Naive thymus-derived CD4-positive, alpha-beta T cell (primary cell): ENCODE measurements at regions not wholly inside any gene's neighbourhood (a gene's known extent, or its start where the extent isn't known, plus 50 kb on each side); places are given as distances from the start of the nearest gene placed in this dataset.
"Not testable (repeated sequence)": the region's sequence is repeated elsewhere in the genome, so short reads cannot be mapped to it uniquely, and the experiment has no call there.

ENCODE experiments used
- ATAC-seq: fragments of 150-1000 bp; cut with Tn5 transposase; 2 replicates; pipeline ENCODE4 v1.10.0; 2021; ENCODE audit warnings: mild to moderate bottlenecking, moderate library complexity
- CTCF ChIA-PET: fragments of 350-600 bp; sonication (Branson Sonifier 250); formaldehyde crosslinking; loops from one replicate; lab custom pipeline; 2021; ENCODE audit warnings: antibody characterized with exemption; lab: Charles Lee
- POLR2A ChIA-PET: fragments of 350-600 bp; sonication (Branson Sonifier 250); formaldehyde crosslinking; loops from one replicate; lab custom pipeline; 2021; ENCODE audit warnings: antibody characterized with exemption, inconsistent platforms; lab: Charles Lee
- DNase-seq, 9 donors: peaks; one replicate each; pipeline versions ENCODE4 v3.0.0 to v3.0.0-alpha.2; 2020 to 2022; ENCODE audit warnings: mixed read lengths in 1 of 9
- H3K27ac ChIP-seq: one replicate; pipeline ENCODE4 v1.7.0; 2013; ENCODE audit warnings: mild to moderate bottlenecking, low read depth, low read length, moderate library complexity
- H3K27me3 ChIP-seq, 2 donors: one replicate each; pipeline ENCODE4 v1.7.0; 2013; ENCODE audit warnings: low read length in 2 of 2, mild to moderate bottlenecking in 2 of 2, moderate library complexity in 2 of 2; ENCODE audit not compliant: control insufficient read depth in 2 of 2, insufficient read depth in 2 of 2
- H3K36me3 ChIP-seq, 3 experiments: 1 replicate in 2 of 3; 2 replicates in 1 of 3; pipeline ENCODE4 v1.7.0; 2013; ENCODE audit warnings: low read length in 3 of 3, mild to moderate bottlenecking in 3 of 3, moderate library complexity in 1 of 3; ENCODE audit not compliant: insufficient read depth in 3 of 3, control insufficient read depth in 2 of 3
- H3K4me1 ChIP-seq, 2 donors: one replicate each; pipeline ENCODE4 v1.7.0; 2013; ENCODE audit warnings: low read length in 2 of 2, mild to moderate bottlenecking in 2 of 2, moderate library complexity in 1 of 2; ENCODE audit not compliant: control insufficient read depth in 2 of 2, insufficient read depth in 2 of 2
- H3K4me3 ChIP-seq: 2 replicates; pipeline ENCODE4 v1.7.0; 2013; ENCODE audit warnings: mild to moderate bottlenecking, low read length
- H3K9me3 ChIP-seq, 3 experiments: 1 replicate in 2 of 3; 2 replicates in 1 of 3; pipeline ENCODE4 v1.7.0; 2013; ENCODE audit warnings: low read length in 3 of 3; ENCODE audit not compliant: control insufficient read depth in 2 of 3
- H3K27ac Mint-ChIP-seq, 9 donors: one replicate each; pipeline ENCODE4 v1.8.0; 2020 to 2022; ENCODE audit warnings: mixed read lengths in 9 of 9, mild to moderate bottlenecking in 8 of 9, moderate library complexity in 5 of 9, inconsistent platforms in 2 of 9
- H3K27me3 Mint-ChIP-seq, 5 donors: one replicate each; pipeline ENCODE4 v1.8.0; 2021 to 2022; ENCODE audit warnings: mixed read lengths in 5 of 5, mild to moderate bottlenecking in 1 of 5
- H3K36me3 Mint-ChIP-seq, 5 donors: one replicate each; pipeline ENCODE4 v1.8.0; 2020 to 2022; ENCODE audit warnings: mixed read lengths in 5 of 5, mild to moderate bottlenecking in 3 of 5, inconsistent platforms in 1 of 5
- H3K4me1 Mint-ChIP-seq, 7 donors: one replicate each; pipeline ENCODE4 v1.8.0; 2020 to 2022; ENCODE audit warnings: mixed read lengths in 7 of 7, mild to moderate bottlenecking in 3 of 7, inconsistent platforms in 1 of 7
- H3K4me3 Mint-ChIP-seq, 10 donors: one replicate each; pipeline ENCODE4 v1.8.0; 2020 to 2022; ENCODE audit warnings: mild to moderate bottlenecking in 10 of 10, mixed read lengths in 10 of 10, moderate library complexity in 6 of 10, inconsistent platforms in 2 of 10
- H3K9me3 Mint-ChIP-seq, 11 donors: one replicate each; pipeline ENCODE4 v1.8.0; 2020 to 2022; ENCODE audit warnings: mixed read lengths in 11 of 11, mild to moderate bottlenecking in 4 of 11, inconsistent platforms in 1 of 11, moderate library complexity in 1 of 11
- intact Hi-C, 2 donors: fragments of 100-400 bp; cut with micrococcal nuclease; formaldehyde crosslinking; loops; one replicate each; pipeline ENCODE4 v1.15.1; 2023

GRCh38 chr10:22119575-22119974 lies 98.2 kb downstream of the EBLN1 start:
- H3K27ac ChIP-seq, H3K36me3 Mint-ChIP-seq, CTCF ChIA-PET, H3K27ac Mint-ChIP-seq, ATAC-seq, intact Hi-C loops, H3K27me3 ChIP-seq, H3K4me1 Mint-ChIP-seq, H3K4me1 ChIP-seq, DNase-seq, H3K4me3 Mint-ChIP-seq, H3K4me3 ChIP-seq, H3K9me3 ChIP-seq, H3K36me3 ChIP-seq: not testable (repeated sequence)
- H3K27me3 Mint-ChIP-seq, result peaks cover 7 to 34% (median 18%) of the 10 kb centered on the region in 5 donors
- POLR2A ChIA-PET, result interaction anchor here (1.1 kb wide), 1 partner anchor 19 kb away, joined by 3 read pairs; no protein-coding TSS in a partner anchor
- H3K9me3 Mint-ChIP-seq, result peaks cover 0 to 19% (median 14%) of the 10 kb centered on the region in 11 donors

GRCh38 chr10:22111705-22112104 lies 106.1 kb downstream of the EBLN1 start:
- H3K4me3 ChIP-seq, result no peak overlapping the region
- POLR2A ChIA-PET, result no interaction called here
- Mint-ChIP-seq H3K27ac (no peak overlapping the region), H3K4me1 (peaks cover 0 to 4% (median 0%) of the 10 kb centered on the region in 7 donors), H3K27me3 (peaks cover 9 to 29% (median 16%) of the 10 kb centered on the region in 5 donors), H3K4me3 (no peak overlapping the region), H3K9me3 (peaks cover 0 to 3% (median 0%) of the 10 kb centered on the region in 11 donors), H3K36me3 (peaks cover 0 to 5% (median 0%) of the 10 kb centered on the region in 5 donors)
- intact Hi-C loops, result no loop called here
- H3K27me3 ChIP-seq, result no peaks in the 10 kb centered on the region
- H3K9me3 ChIP-seq, result no peaks in the 10 kb centered on the region
- H3K4me1 ChIP-seq, result no peaks in the 10 kb centered on the region
- ATAC-seq (no peak), DNase-seq (no peak)
- H3K36me3 ChIP-seq, result no peaks in the 10 kb centered on the region
- no peak overlapping the region for H3K27ac ChIP-seq
- CTCF ChIA-PET, result interaction anchor here (0.7 kb wide), 1 partner anchor 73 kb away, joined by 3 read pairs; no protein-coding TSS in a partner anchor

GRCh38 chr10:22111260-22111659 lies 106.6 kb downstream of the EBLN1 start:
- no peaks in the 10 kb centered on the region for H3K27me3 ChIP-seq
- no peak overlapping the region for H3K27ac ChIP-seq
- intact Hi-C loops, result no loop called here
- Mint-ChIP-seq H3K4me1 (peaks cover 0 to 4% (median 0%) of the 10 kb centered on the region in 7 donors), H3K4me3 (no peak overlapping the region), H3K27ac (no peak overlapping the region), H3K9me3 (peaks cover 0 to 3% (median 0%) of the 10 kb centered on the region in 11 donors), H3K36me3 (peaks cover 0 to 5% (median 0%) of the 10 kb centered on the region in 5 donors), H3K27me3 (peaks cover 9 to 29% (median 16%) of the 10 kb centered on the region in 5 donors)
- ChIA-PET CTCF (no interaction called here), POLR2A (no interaction called here)
- ATAC-seq (no peak), DNase-seq (no peak)
- H3K9me3 ChIP-seq, result no peaks in the 10 kb centered on the region
- no peaks in the 10 kb centered on the region for H3K36me3 ChIP-seq
- H3K4me3 ChIP-seq, result no peak overlapping the region
- H3K4me1 ChIP-seq, result no peaks in the 10 kb centered on the region

- ATAC-seq (no peak), DNase-seq (no peak)
- Histone ChIP-seq H3K36me3 (no peaks in the 10 kb centered on the region), H3K4me3 (no peak overlapping the region), H3K9me3 (no peaks in the 10 kb centered on the region), H3K27ac (no peak overlapping the region), H3K27me3 (no peaks in the 10 kb centered on the region), H3K4me1 (no peaks in the 10 kb centered on the region)
- H3K4me1 Mint-ChIP-seq, result peaks cover 0 to 4% (median 0%) of the 10 kb centered on the region in 7 donors
- H3K27me3 Mint-ChIP-seq, result peaks cover 9 to 28% (median 15%) of the 10 kb centered on the region in 5 donors
- peaks cover 0 to 5% (median 0%) of the 10 kb centered on the region in 5 donors for H3K36me3 Mint-ChIP-seq
- peaks cover 0 to 3% (median 0%) of the 10 kb centered on the region in 11 donors for H3K9me3 Mint-ChIP-seq
- H3K4me3 Mint-ChIP-seq, result no peak overlapping the region
- no peak overlapping the region for H3K27ac Mint-ChIP-seq
- POLR2A ChIA-PET, result no interaction called here
- CTCF ChIA-PET, result interaction anchor here (0.6 to 0.7 kb wide), 2 partner anchors 620 to 1180 kb away, joined by 3 read pairs; no protein-coding TSS in a partner anchor
- intact Hi-C loops, result no loop called here
These were observed 107.1 kb downstream of the EBLN1 start for GRCh38 chr10:22110761-22111160.

GRCh38 chr10:22105270-22105669 lies 101.7 kb upstream of the DNAJC1 start:
- H3K36me3 Mint-ChIP-seq, result no peaks in the 10 kb centered on the region
- CTCF ChIA-PET, result no interaction called here

GRCh38 chr10:22103701-22104470 lies 100.4 kb upstream of the DNAJC1 start:
- intact Hi-C loops, result loop anchor here in 1 of 2 donors (1.0 kb wide), 1 partner anchor 93 kb away; no protein-coding TSS in a partner anchor
- Mint-ChIP-seq H3K9me3 (peaks cover 0 to 7% (median 0%) of the 10 kb centered on the region in 11 donors), H3K36me3 (no peaks in the 10 kb centered on the region), H3K4me1 (peaks cover 0 to 3% (median 0%) of the 10 kb centered on the region in 7 donors), H3K27ac (no peak overlapping the region), H3K27me3 (peaks cover 0 to 3% (median 0%) of the 10 kb centered on the region in 5 donors), H3K4me3 (no peak overlapping the region)
- peak; percentile 45 for ATAC-seq
- Histone ChIP-seq H3K9me3 (no peaks in the 10 kb centered on the region), H3K27me3 (no peaks in the 10 kb centered on the region), H3K36me3 (no peaks in the 10 kb centered on the region), H3K27ac (no peak overlapping the region), H3K4me1 (no peaks in the 10 kb centered on the region), H3K4me3 (no peak overlapping the region)
- CTCF ChIA-PET, result interaction anchor here (0.9 kb wide), 1 partner anchor 93 kb away, joined by 3 read pairs; no protein-coding TSS in a partner anchor
- peak in 5 of 9 donors; percentile 2 to 14 (median 10) for DNase-seq
- POLR2A ChIA-PET, result no interaction called here

More at GRCh38 chr10:22105270-22105669, 101.7 kb upstream of the DNAJC1 start:
- peaks cover 0 to 7% (median 5%) of the 10 kb centered on the region in 5 donors for H3K27me3 Mint-ChIP-seq
- no peaks in the 10 kb centered on the region for H3K4me1 ChIP-seq
- H3K9me3 Mint-ChIP-seq, result peaks cover 0 to 2% (median 0%) of the 10 kb centered on the region in 11 donors
- H3K4me1 Mint-ChIP-seq, result peaks cover 0 to 6% (median 0%) of the 10 kb centered on the region in 7 donors
- POLR2A ChIA-PET, result interaction anchor here (1.1 kb wide), 1 partner anchor 124 kb away, joined by 3 read pairs; no protein-coding TSS in a partner anchor
- DNase-seq (no peak), ATAC-seq (no peak)
- H3K27ac Mint-ChIP-seq, result no peak overlapping the region
- H3K36me3 ChIP-seq, result no peaks in the 10 kb centered on the region
- H3K9me3 ChIP-seq, result no peaks in the 10 kb centered on the region
- intact Hi-C loops, result no loop called here
- H3K4me3 ChIP-seq, result no peak overlapping the region
- no peak overlapping the region for H3K4me3 Mint-ChIP-seq
- H3K27ac ChIP-seq, result no peak overlapping the region
- H3K27me3 ChIP-seq, result no peaks in the 10 kb centered on the region
